Endodermal cell (in vitro differentiated cells): ENCODE measurements at regions not wholly inside any gene's neighbourhood (a gene's known extent, or its start where the extent isn't known, plus 50 kb on each side); places are given as distances from the start of the nearest gene placed in this dataset.
A peak's percentile ranks its signal among the peaks of the same experiment; 100 is the strongest.

Experiments used
- DNase-seq: peaks from one replicate; pipeline ENCODE4 v3.0.0-alpha.2; 2017
- H3K27ac ChIP-seq: 2 replicates; pipeline ENCODE4 v1.5.1; 2013; ENCODE audit warnings: mild to moderate bottlenecking, low read depth, low read length, moderate library complexity
- H3K27me3 ChIP-seq: 2 replicates; pipeline ENCODE4 v1.6.1; 2013; ENCODE audit warnings: mild to moderate bottlenecking, low read length, moderate library complexity; ENCODE audit not compliant: insufficient read depth, control insufficient read depth, poor library complexity, severe bottlenecking
- H3K36me3 ChIP-seq: 2 replicates; pipeline ENCODE4 v1.7.0; 2013; ENCODE audit warnings: mild to moderate bottlenecking, low read length, moderate library complexity; ENCODE audit not compliant: control insufficient read depth, insufficient read depth
- H3K4me1 ChIP-seq: one replicate; pipeline ENCODE4 v1.7.0; 2013; ENCODE audit warnings: low read length; ENCODE audit not compliant: control insufficient read depth, insufficient read depth
- H3K4me3 ChIP-seq: 2 replicates; pipeline ENCODE4 v1.5.1; 2013; ENCODE audit warnings: mild to moderate bottlenecking, low read length, moderate library complexity
- H3K9ac ChIP-seq: 2 replicates; pipeline ENCODE4 v1.6.1; 2013; ENCODE audit warnings: mild to moderate bottlenecking, low read length, moderate library complexity; ENCODE audit not compliant: poor library complexity, severe bottlenecking; ENCODE audit errors: extremely low read depth
- H3K9me3 ChIP-seq: 2 replicates; pipeline ENCODE4 v1.6.1; 2013; ENCODE audit warnings: mild to moderate bottlenecking, low read length, moderate library complexity; ENCODE audit not compliant: control insufficient read depth
- H3K27ac Mint-ChIP-seq: 2 replicates; pipeline ENCODE4 v1.8.0; 2020; ENCODE audit warnings: mixed read lengths
- H3K27me3 Mint-ChIP-seq: 2 replicates; pipeline ENCODE4 v1.8.0; 2021; ENCODE audit warnings: mild to moderate bottlenecking, mixed read lengths; ENCODE audit not compliant: insufficient read depth
- H3K36me3 Mint-ChIP-seq: 2 replicates; pipeline ENCODE4 v1.8.0; 2020; ENCODE audit warnings: low read depth, mixed read lengths
- H3K4me1 Mint-ChIP-seq: 2 replicates; pipeline ENCODE4 v1.8.0; 2020; ENCODE audit warnings: mixed read lengths
- H3K4me3 Mint-ChIP-seq: 2 replicates; pipeline ENCODE4 v1.8.0; 2020; ENCODE audit warnings: mild to moderate bottlenecking, moderate library complexity, mixed read lengths
- H3K9me3 Mint-ChIP-seq: 2 replicates; pipeline ENCODE4 v1.8.0; 2020; ENCODE audit warnings: mild to moderate bottlenecking, mixed read lengths
- CTCF ChIP-seq: fragments of 200-600 bp; sonication (generic); conservative IDR thresholded peaks from 2 replicates; pipeline ENCODE4 v1.5.0; 2021; ENCODE audit warnings: antibody characterized with exemption, mild to moderate bottlenecking
- WGBS, 2 experiments: methylation state at CpG; one replicate each; pipeline versions ENCODE4 v1.1.5 to v1.1.7; 2013; ENCODE audit warnings: missing lambda C conversion rate in 2 of 2, mixed read lengths in 1 of 2; ENCODE audit not compliant: insufficient coverage in 1 of 2, insufficient read length in 1 of 2; 5-methylcytosine and 5-hydroxymethylcytosine counted together

- Histone ChIP-seq H3K27me3 (no peaks in the 10 kb centered on the region), H3K36me3 (no peaks in the 10 kb centered on the region), H3K4me1 (no peaks in the 10 kb centered on the region), H3K9ac (no peak overlapping the region), H3K9me3 (peaks cover 4% of the 10 kb centered on the region), H3K27ac (no peak overlapping the region), H3K4me3 (no peak overlapping the region)
- WGBS, 2 experiments = 85 to 93% methylated on average over 7 to 11 of the region's 11 CpGs
- H3K36me3 Mint-ChIP-seq = no peaks in the 10 kb centered on the region
- no peak overlapping the region for H3K4me3 Mint-ChIP-seq
- no peak overlapping the region for H3K27ac Mint-ChIP-seq
- peaks cover 7% of the 10 kb centered on the region for H3K4me1 Mint-ChIP-seq
- TF ChIP-seq CTCF = no peak
- peaks cover 4% of the 10 kb centered on the region for H3K27me3 Mint-ChIP-seq
- peaks cover 4% of the 10 kb centered on the region for H3K9me3 Mint-ChIP-seq
- no peak for DNase-seq
These were observed 192.4 kb upstream of the NTM start for GRCh38 chr11:131178020-131178419.

- no peak overlapping the region for H3K27ac ChIP-seq
- H3K4me3 Mint-ChIP-seq = no peak overlapping the region
- H3K27ac Mint-ChIP-seq = no peak overlapping the region
- no peaks in the 10 kb centered on the region for H3K36me3 ChIP-seq
- no peaks in the 10 kb centered on the region for H3K27me3 ChIP-seq
- TF ChIP-seq CTCF = no peak
- no peak overlapping the region for H3K9ac ChIP-seq
- peaks cover 7% of the 10 kb centered on the region for H3K4me1 Mint-ChIP-seq
- H3K9me3 ChIP-seq = peaks cover 4% of the 10 kb centered on the region
- WGBS, 2 experiments = 92% methylated on average over 2 of the region's 3 CpGs; no CpG with 5 or more reads in 1 of the 2 experiments
- no peaks in the 10 kb centered on the region for H3K36me3 Mint-ChIP-seq
- H3K4me1 ChIP-seq = no peaks in the 10 kb centered on the region
- DNase-seq = no peak
- no peak overlapping the region for H3K4me3 ChIP-seq
- peaks cover 4% of the 10 kb centered on the region for H3K27me3 Mint-ChIP-seq
- H3K9me3 Mint-ChIP-seq = peaks cover 4% of the 10 kb centered on the region
These were observed 191.8 kb upstream of the NTM start for GRCh38 chr11:131178596-131178995.

GRCh38 chr11:131179836-131180235 lies 190.6 kb upstream of the NTM start:
- peaks cover 2% of the 10 kb centered on the region for H3K9me3 ChIP-seq
- H3K27ac Mint-ChIP-seq = no peak overlapping the region
- no peak for DNase-seq
- no peaks in the 10 kb centered on the region for H3K4me1 ChIP-seq
- H3K27me3 ChIP-seq = no peaks in the 10 kb centered on the region
- no peaks in the 10 kb centered on the region for H3K36me3 Mint-ChIP-seq
- peaks cover 7% of the 10 kb centered on the region for H3K4me1 Mint-ChIP-seq
- H3K9me3 Mint-ChIP-seq = peaks cover 2% of the 10 kb centered on the region
- no peaks in the 10 kb centered on the region for H3K36me3 ChIP-seq
- H3K4me3 ChIP-seq = no peak overlapping the region
- peaks cover 4% of the 10 kb centered on the region for H3K27me3 Mint-ChIP-seq
- no peak overlapping the region for H3K9ac ChIP-seq
- H3K4me3 Mint-ChIP-seq = no peak overlapping the region
- TF ChIP-seq CTCF = peak; percentile 55
- no peak overlapping the region for H3K27ac ChIP-seq
- 77 to 95% methylated on average over 2 to 4 of the region's 4 CpGs for WGBS, 2 experiments
